Activated B cell treated with CpG ODN at 0.5 μM for 24 hours (primary cell): ENCODE measurements at regions not wholly inside any gene's neighbourhood (a gene's known extent, or its start where the extent isn't known, plus 50 kb on each side); places are given as distances from the start of the nearest gene placed in this dataset.

ENCODE experiments used
- ATAC-seq: fragments of 200-7000 bp; cut with Tn5 transposase; one replicate; pipeline ENCODE4 v1.10.0; 2021; ENCODE audit warnings: low read depth, mild to moderate bottlenecking, moderate library complexity
- CTCF ChIA-PET: fragments of 350-600 bp; sonication (Branson Sonifier 250); formaldehyde crosslinking; loops from one replicate; lab custom pipeline; 2021; ENCODE audit warnings: antibody characterized with exemption; lab: Charles Lee
- POLR2A ChIA-PET: fragments of 350-600 bp; sonication (Branson Sonifier 250); formaldehyde crosslinking; loops from one replicate; lab custom pipeline; 2021; ENCODE audit warnings: antibody characterized with exemption; lab: Charles Lee
- DNase-seq: peaks from one replicate; pipeline ENCODE4 v3.0.0; 2022
- H3K27ac Mint-ChIP-seq: one replicate; pipeline ENCODE4 v1.8.0; 2020; ENCODE audit warnings: mixed read lengths
- H3K27me3 Mint-ChIP-seq: one replicate; pipeline ENCODE4 v1.8.0; 2021; ENCODE audit warnings: mixed read lengths
- H3K36me3 Mint-ChIP-seq: one replicate; pipeline ENCODE4 v1.8.0; 2021; ENCODE audit warnings: low read depth, mixed read lengths
- H3K4me1 Mint-ChIP-seq: one replicate; pipeline ENCODE4 v1.8.0; 2021; ENCODE audit warnings: mixed read lengths
- H3K4me3 Mint-ChIP-seq: one replicate; pipeline ENCODE4 v1.8.0; 2020; ENCODE audit warnings: mild to moderate bottlenecking, mixed read lengths
- H3K9me3 Mint-ChIP-seq: one replicate; pipeline ENCODE4 v1.8.0; 2020; ENCODE audit warnings: mixed read lengths
- CTCF ChIP-seq: fragments of 200-600 bp; IDR thresholded peaks from one replicate; pipeline ENCODE4 v1.8.0; 2022; ENCODE audit warnings: antibody characterized with exemption, mild to moderate bottlenecking
- intact Hi-C: fragments of 100-400 bp; cut with micrococcal nuclease; formaldehyde crosslinking; loops from one replicate; pipeline ENCODE4 v1.15.1; 2024

GRCh38 chr4:13092702-13093101 lies 391.4 kb downstream of the RAB28 start:
- ChIA-PET CTCF (no interaction called here), POLR2A (no interaction called here)
- H3K9me3 Mint-ChIP-seq = no peaks in the 10 kb centered on the region
- H3K27me3 Mint-ChIP-seq = no peaks in the 10 kb centered on the region
- H3K4me3 Mint-ChIP-seq = no peak overlapping the region
- no peaks in the 10 kb centered on the region for H3K4me1 Mint-ChIP-seq
- intact Hi-C loops = no loop called here
- ATAC-seq (no peak), DNase-seq (no peak)
- no peak for TF ChIP-seq CTCF
- no peak overlapping the region for H3K27ac Mint-ChIP-seq
- no peaks in the 10 kb centered on the region for H3K36me3 Mint-ChIP-seq

- intact Hi-C loops = no loop called here
- TF ChIP-seq CTCF = no peak
- ATAC-seq (no peak), DNase-seq (no peak)
- Mint-ChIP-seq H3K27ac (no peak overlapping the region), H3K27me3 (no peaks in the 10 kb centered on the region), H3K36me3 (no peaks in the 10 kb centered on the region), H3K4me1 (no peaks in the 10 kb centered on the region), H3K4me3 (no peak overlapping the region), H3K9me3 (no peaks in the 10 kb centered on the region)
- ChIA-PET POLR2A (no interaction called here), CTCF (no interaction called here)
These were observed 394.5 kb downstream of the RAB28 start for GRCh38 chr4:13089659-13089998.

- POLR2A ChIA-PET = no interaction called here
- no peak overlapping the region for H3K4me3 Mint-ChIP-seq
- no peaks in the 10 kb centered on the region for H3K4me1 Mint-ChIP-seq
- CTCF ChIA-PET = no interaction called here
- no peak overlapping the region for H3K27ac Mint-ChIP-seq
- no peak for TF ChIP-seq CTCF
- ATAC-seq = no peak
- no peaks in the 10 kb centered on the region for H3K27me3 Mint-ChIP-seq
- no peaks in the 10 kb centered on the region for H3K36me3 Mint-ChIP-seq
- no peaks in the 10 kb centered on the region for H3K9me3 Mint-ChIP-seq
- no peak for DNase-seq
- intact Hi-C loops = no loop called here
These were observed 395.1 kb downstream of the RAB28 start for GRCh38 chr4:13088726-13089658.

- Mint-ChIP-seq H3K9me3 (peaks cover 11% of the 10 kb centered on the region), H3K36me3 (no peaks in the 10 kb centered on the region), H3K4me1 (no peaks in the 10 kb centered on the region), H3K27ac (no peak overlapping the region), H3K4me3 (no peak overlapping the region), H3K27me3 (no peaks in the 10 kb centered on the region)
- DNase-seq = no peak
- ChIA-PET CTCF (no interaction called here), POLR2A (no interaction called here)
- ATAC-seq = no peak
- intact Hi-C loops = no loop called here
- no peak for TF ChIP-seq CTCF
These were observed 397.1 kb downstream of the RAB28 start for GRCh38 chr4:13087041-13087440.

GRCh38 chr4:13084210-13084609 lies 399.9 kb downstream of the RAB28 start:
- Mint-ChIP-seq H3K36me3 (no peaks in the 10 kb centered on the region), H3K4me1 (no peaks in the 10 kb centered on the region), H3K27ac (no peak overlapping the region), H3K27me3 (no peaks in the 10 kb centered on the region), H3K9me3 (peaks cover 25% of the 10 kb centered on the region), H3K4me3 (no peak overlapping the region)
- no peak for ATAC-seq
- no peak for TF ChIP-seq CTCF
- ChIA-PET POLR2A (no interaction called here), CTCF (no interaction called here)
- DNase-seq = no peak
- intact Hi-C loops = no loop called here
